Dendritic cell treated with granulocyte-macrophage colony-stimulating factor and Interleukin-4, amounts not matched to agents 40 ng/mL and 50 ng/mL, for 4 days (primary cell): ENCODE measurements at regions not wholly inside any gene's neighbourhood (a gene's known extent, or its start where the extent isn't known, plus 50 kb on each side); places are given as distances from the start of the nearest gene placed in this dataset.
"Not testable (repeated sequence)": the region's sequence is repeated elsewhere in the genome, so short reads cannot be mapped to it uniquely, and the experiment has no call there.

Experiments
- H3K27ac Mint-ChIP-seq: one replicate; pipeline ENCODE4 v1.8.0; 2022; ENCODE audit warnings: mild to moderate bottlenecking, mixed read lengths
- H3K27me3 Mint-ChIP-seq: one replicate; pipeline ENCODE4 v1.8.0; 2022; ENCODE audit warnings: mild to moderate bottlenecking, mixed read lengths
- H3K36me3 Mint-ChIP-seq: one replicate; pipeline ENCODE4 v1.8.0; 2022; ENCODE audit warnings: low read depth, mixed read lengths
- H3K4me1 Mint-ChIP-seq: one replicate; pipeline ENCODE4 v1.8.0; 2022; ENCODE audit warnings: low read depth, mixed read lengths
- H3K4me3 Mint-ChIP-seq: one replicate; pipeline ENCODE4 v1.8.0; 2022; ENCODE audit warnings: mild to moderate bottlenecking, moderate library complexity, mixed read lengths
- H3K9me3 Mint-ChIP-seq: one replicate; pipeline ENCODE4 v1.8.0; 2022; ENCODE audit warnings: mixed read lengths
- intact Hi-C: fragments of 100-400 bp; cut with micrococcal nuclease; formaldehyde crosslinking; loops from one replicate; pipeline ENCODE4 v1.15.0; 2022

GRCh38 chr15:87477737-87478686 lies 778.5 kb downstream of the NTRK3 start:
- Mint-ChIP-seq H3K27ac (no peak overlapping the region), H3K27me3 (no peaks in the 10 kb centered on the region), H3K4me3 (no peak overlapping the region), H3K9me3 (peaks cover 8% of the 10 kb centered on the region), H3K36me3 (no peaks in the 10 kb centered on the region), H3K4me1 (no peaks in the 10 kb centered on the region)
- intact Hi-C loops, result loop anchor here (10.0 kb wide), 1 partner anchor 57 kb away; no protein-coding TSS in a partner anchor

- no peak overlapping the region for H3K27ac Mint-ChIP-seq
- no peaks in the 10 kb centered on the region for H3K4me1 Mint-ChIP-seq
- H3K4me3 Mint-ChIP-seq, result no peak overlapping the region
- H3K36me3 Mint-ChIP-seq, result no peaks in the 10 kb centered on the region
- intact Hi-C loops, result loop anchor here (10.0 kb wide), 1 partner anchor 58 kb away; no protein-coding TSS in a partner anchor
- peaks cover 3% of the 10 kb centered on the region for H3K9me3 Mint-ChIP-seq
- no peaks in the 10 kb centered on the region for H3K27me3 Mint-ChIP-seq
Measured at GRCh38 chr15:87477026-87477425, 779.5 kb downstream of the NTRK3 start.

- intact Hi-C loops, result loop anchor here (10.0 kb wide), 1 partner anchor 64 kb away; no protein-coding TSS in a partner anchor
- peaks cover 9% of the 10 kb centered on the region for H3K9me3 Mint-ChIP-seq
- H3K27me3 Mint-ChIP-seq, result no peaks in the 10 kb centered on the region
- H3K4me3 Mint-ChIP-seq, result no peak overlapping the region
- H3K27ac Mint-ChIP-seq, result no peak overlapping the region
- H3K4me1 Mint-ChIP-seq, result no peaks in the 10 kb centered on the region
- no peaks in the 10 kb centered on the region for H3K36me3 Mint-ChIP-seq
Measured at GRCh38 chr15:87470923-87471322, 785.6 kb downstream of the NTRK3 start.

- intact Hi-C loops, H3K27ac Mint-ChIP-seq, H3K4me3 Mint-ChIP-seq, H3K27me3 Mint-ChIP-seq, H3K36me3 Mint-ChIP-seq, H3K4me1 Mint-ChIP-seq, H3K9me3 Mint-ChIP-seq: not testable (repeated sequence)
Measured at GRCh38 chr15:87463956-87464355, 792.6 kb downstream of the NTRK3 start.

DNA sequence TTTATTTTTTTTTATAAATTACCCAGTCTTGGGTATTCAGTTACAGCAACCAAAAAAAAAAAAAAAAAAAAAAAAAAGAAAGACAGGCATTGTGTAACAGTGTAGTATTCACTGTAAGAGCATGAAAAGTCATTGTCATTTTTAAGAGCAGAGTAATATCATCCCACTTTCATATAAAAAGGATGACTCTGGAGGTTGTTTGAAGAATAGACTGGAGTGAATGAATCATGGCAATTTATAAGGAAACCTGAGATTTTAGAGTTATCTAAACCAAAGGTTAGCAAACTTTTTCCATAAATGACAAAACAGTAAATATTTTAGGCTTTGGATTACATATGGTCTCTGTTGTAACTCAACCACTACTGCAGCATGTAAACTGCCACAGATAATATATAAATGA lies 794.9 kb downstream of the NTRK3 start:
- intact Hi-C loops, result no loop called here
- no peaks in the 10 kb centered on the region for H3K27me3 Mint-ChIP-seq
- peaks cover 5% of the 10 kb centered on the region for H3K9me3 Mint-ChIP-seq
- H3K4me3 Mint-ChIP-seq, result no peak overlapping the region
- H3K4me1 Mint-ChIP-seq, result no peaks in the 10 kb centered on the region
- H3K36me3 Mint-ChIP-seq, result no peaks in the 10 kb centered on the region
- no peak overlapping the region for H3K27ac Mint-ChIP-seq

DNA sequence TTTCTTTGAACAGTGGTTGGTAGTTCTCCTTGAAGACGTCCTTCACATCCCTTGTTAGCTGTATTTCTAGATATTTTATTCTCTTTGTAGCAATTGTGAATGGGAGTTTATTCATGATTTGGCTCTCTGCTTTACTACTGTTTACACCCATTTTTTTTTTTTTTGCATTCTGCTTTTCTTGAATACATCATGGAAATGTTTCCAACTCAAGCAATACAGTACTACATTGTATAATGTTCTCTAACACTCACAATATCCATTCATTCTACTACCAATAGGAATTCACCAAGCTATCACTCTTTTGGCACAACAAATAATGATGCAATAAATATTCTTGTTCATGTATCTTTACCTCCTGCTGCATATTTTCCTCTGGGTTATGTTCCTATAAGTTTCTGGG lies 801.7 kb downstream of the NTRK3 start:
- no peak overlapping the region for H3K4me3 Mint-ChIP-seq
- H3K9me3 Mint-ChIP-seq, result peaks cover 8% of the 10 kb centered on the region
- H3K27ac Mint-ChIP-seq, result no peak overlapping the region
- intact Hi-C loops, result no loop called here
- no peaks in the 10 kb centered on the region for H3K4me1 Mint-ChIP-seq
- H3K27me3 Mint-ChIP-seq, result no peaks in the 10 kb centered on the region
- no peaks in the 10 kb centered on the region for H3K36me3 Mint-ChIP-seq

- H3K9me3 Mint-ChIP-seq, result peaks cover 41% of the 10 kb centered on the region
- no peaks in the 10 kb centered on the region for H3K4me1 Mint-ChIP-seq
- H3K36me3 Mint-ChIP-seq, result no peaks in the 10 kb centered on the region
- intact Hi-C loops, result no loop called here
- H3K27me3 Mint-ChIP-seq, result no peaks in the 10 kb centered on the region
- H3K27ac Mint-ChIP-seq, result no peak overlapping the region
- H3K4me3 Mint-ChIP-seq, result no peak overlapping the region
Measured at GRCh38 chr15:87450314-87450713, 806.2 kb downstream of the NTRK3 start.

DNA sequence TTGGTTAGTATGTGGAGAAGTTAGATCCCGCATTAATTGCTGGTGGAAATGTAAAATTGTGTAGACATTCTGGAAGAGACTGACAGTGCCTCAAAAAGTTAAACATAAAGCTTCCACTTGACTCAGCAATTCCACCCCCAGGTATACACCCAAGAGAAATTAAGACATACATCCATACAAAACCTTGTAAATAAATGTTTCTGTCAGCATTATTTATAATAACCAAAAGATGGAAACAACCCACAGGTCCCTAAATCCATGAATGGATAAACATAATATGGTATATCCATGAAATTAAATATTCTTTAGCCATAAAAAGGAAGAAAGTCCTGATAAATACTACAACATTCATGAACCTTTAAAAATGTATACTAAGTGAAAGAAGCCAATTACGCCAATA lies 817.4 kb downstream of the NTRK3 start:
- Mint-ChIP-seq H3K9me3 (no peaks in the 10 kb centered on the region), H3K36me3 (no peaks in the 10 kb centered on the region), H3K27me3 (no peaks in the 10 kb centered on the region), H3K27ac (no peak overlapping the region), H3K4me1 (no peaks in the 10 kb centered on the region), H3K4me3 (no peak overlapping the region)
- intact Hi-C loops, result no loop called here

GRCh38 chr15:87433871-87434270 lies 822.7 kb downstream of the NTRK3 start:
- H3K4me3 Mint-ChIP-seq, result no peak overlapping the region
- no peaks in the 10 kb centered on the region for H3K9me3 Mint-ChIP-seq
- H3K36me3 Mint-ChIP-seq, result no peaks in the 10 kb centered on the region
- H3K27me3 Mint-ChIP-seq, result no peaks in the 10 kb centered on the region
- intact Hi-C loops, result no loop called here
- H3K27ac Mint-ChIP-seq, result no peak overlapping the region
- H3K4me1 Mint-ChIP-seq, result no peaks in the 10 kb centered on the region

GRCh38 chr15:87429754-87430153 lies 826.8 kb downstream of the NTRK3 start:
- H3K9me3 Mint-ChIP-seq, result peaks cover 17% of the 10 kb centered on the region
- no peaks in the 10 kb centered on the region for H3K27me3 Mint-ChIP-seq
- no peak overlapping the region for H3K27ac Mint-ChIP-seq
- no peaks in the 10 kb centered on the region for H3K36me3 Mint-ChIP-seq
- H3K4me1 Mint-ChIP-seq, result no peaks in the 10 kb centered on the region
- intact Hi-C loops, result no loop called here
- no peak overlapping the region for H3K4me3 Mint-ChIP-seq

GRCh38 chr15:87420017-87420416 lies 836.5 kb downstream of the NTRK3 start:
- no peak overlapping the region for H3K27ac Mint-ChIP-seq
- no peaks in the 10 kb centered on the region for H3K27me3 Mint-ChIP-seq
- intact Hi-C loops, result no loop called here
- no peak overlapping the region for H3K4me3 Mint-ChIP-seq
- H3K36me3 Mint-ChIP-seq, result no peaks in the 10 kb centered on the region
- H3K9me3 Mint-ChIP-seq, result peaks cover 5% of the 10 kb centered on the region
- no peaks in the 10 kb centered on the region for H3K4me1 Mint-ChIP-seq

DNA sequence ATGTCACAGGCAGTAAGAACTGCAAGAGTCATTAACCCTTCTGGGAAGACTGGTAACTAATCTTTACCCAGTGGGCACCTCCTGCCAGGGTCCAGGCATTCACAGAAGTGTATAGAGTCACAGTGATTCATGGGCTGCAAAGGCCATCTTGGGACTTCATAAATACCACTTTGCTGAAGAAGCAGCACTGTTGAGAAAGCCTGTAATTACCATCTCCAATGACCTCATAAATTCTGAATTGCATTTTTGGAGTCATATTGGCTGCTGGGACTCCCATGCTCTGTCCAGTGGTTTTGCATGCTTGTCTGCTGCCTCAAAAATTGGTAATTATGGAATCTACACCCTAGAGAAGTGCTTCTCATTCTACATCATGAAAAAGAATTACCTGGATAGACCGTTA lies 837.2 kb downstream of the NTRK3 start:
- H3K9me3 Mint-ChIP-seq, result no peaks in the 10 kb centered on the region
- intact Hi-C loops, result no loop called here
- no peak overlapping the region for H3K27ac Mint-ChIP-seq
- no peaks in the 10 kb centered on the region for H3K4me1 Mint-ChIP-seq
- no peaks in the 10 kb centered on the region for H3K27me3 Mint-ChIP-seq
- H3K4me3 Mint-ChIP-seq, result no peak overlapping the region
- no peaks in the 10 kb centered on the region for H3K36me3 Mint-ChIP-seq

- Mint-ChIP-seq H3K4me3 (no peak overlapping the region), H3K9me3 (no peaks in the 10 kb centered on the region), H3K27ac (no peak overlapping the region), H3K27me3 (no peaks in the 10 kb centered on the region), H3K36me3 (no peaks in the 10 kb centered on the region), H3K4me1 (no peaks in the 10 kb centered on the region)
- intact Hi-C loops, result no loop called here
Measured at GRCh38 chr15:87416591-87417257, 839.8 kb downstream of the NTRK3 start.

DNA sequence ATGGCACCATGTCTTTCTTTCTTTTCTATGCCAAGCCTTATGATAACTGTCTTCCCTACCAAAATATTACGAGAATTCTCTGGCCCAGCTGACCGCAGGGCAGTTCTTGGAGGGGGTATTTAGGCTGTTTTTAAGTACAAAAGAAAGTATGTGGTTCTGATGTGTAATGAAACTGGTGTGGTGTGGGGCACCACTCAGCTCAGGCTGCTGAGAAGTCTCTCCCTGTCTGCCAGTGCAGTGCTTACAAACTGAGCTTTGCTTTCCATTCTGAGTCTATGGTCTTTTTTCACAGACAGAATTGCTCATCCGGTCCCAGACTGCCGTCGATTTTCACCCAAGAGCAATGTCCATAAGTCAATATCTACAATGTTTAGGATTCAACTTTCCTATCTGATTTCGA lies 847.6 kb downstream of the NTRK3 start:
- peaks cover 17% of the 10 kb centered on the region for H3K9me3 Mint-ChIP-seq
- intact Hi-C loops, result no loop called here
- H3K27me3 Mint-ChIP-seq, result no peaks in the 10 kb centered on the region

More for the DNA sequence above, 847.6 kb downstream of the NTRK3 start:
- Mint-ChIP-seq H3K4me3 (no peak overlapping the region), H3K27ac (no peak overlapping the region), H3K4me1 (no peaks in the 10 kb centered on the region), H3K36me3 (no peaks in the 10 kb centered on the region)
